ENCODE measurements at regions not wholly inside any gene's neighbourhood (a gene's known extent, or its start where the extent isn't known, plus 50 kb on each side); places are given as distances from the start of the nearest gene placed in this dataset.

DNA sequence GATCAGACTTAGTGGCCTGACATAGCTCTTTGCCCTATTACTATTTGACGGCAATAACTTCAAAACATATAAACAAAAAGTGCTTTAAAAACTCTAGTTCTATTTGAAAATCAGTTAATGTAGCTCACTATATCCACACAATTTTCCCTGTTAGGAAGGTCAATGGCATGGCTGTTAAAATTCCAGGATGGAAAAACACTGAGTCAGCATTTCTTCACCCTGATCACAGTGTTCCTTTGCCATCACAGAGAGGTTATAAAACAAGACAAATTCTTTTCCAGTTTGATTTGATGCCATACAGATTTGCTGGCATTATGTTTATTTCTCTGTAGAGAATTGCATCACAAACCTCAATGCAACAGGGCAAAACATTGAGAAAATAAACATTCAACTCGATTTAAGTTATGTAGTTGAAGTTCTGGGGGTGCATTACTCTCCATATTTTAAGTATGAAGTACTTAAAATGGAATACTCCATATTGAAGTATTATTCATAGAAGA lies 253.7 kb upstream of the HSF2 start:
- Histone ChIP-seq H3K4me3 (no peak overlapping the region), H3K27me3 (no peaks in the 10 kb centered on the region), H3K36me3 (no peaks in the 10 kb centered on the region), H3K4me1 (ENCODE audit: insufficient read depth) (no peaks in the 10 kb centered on the region), H3K27ac (no peak overlapping the region), H3K9me3 (no peaks in the 10 kb centered on the region)
- 75 to 93% (median 86%) methylated on average over 2 of the region's 2 CpGs for WGBS, 3 donors
- no peak for TF ChIP-seq EP300 (IDR thresholded peaks at IDR 0.05)
- no peak for TF ChIP-seq POLR2A (IDR thresholded peaks at IDR 0.05)
- TF ChIP-seq, protein P1, sequence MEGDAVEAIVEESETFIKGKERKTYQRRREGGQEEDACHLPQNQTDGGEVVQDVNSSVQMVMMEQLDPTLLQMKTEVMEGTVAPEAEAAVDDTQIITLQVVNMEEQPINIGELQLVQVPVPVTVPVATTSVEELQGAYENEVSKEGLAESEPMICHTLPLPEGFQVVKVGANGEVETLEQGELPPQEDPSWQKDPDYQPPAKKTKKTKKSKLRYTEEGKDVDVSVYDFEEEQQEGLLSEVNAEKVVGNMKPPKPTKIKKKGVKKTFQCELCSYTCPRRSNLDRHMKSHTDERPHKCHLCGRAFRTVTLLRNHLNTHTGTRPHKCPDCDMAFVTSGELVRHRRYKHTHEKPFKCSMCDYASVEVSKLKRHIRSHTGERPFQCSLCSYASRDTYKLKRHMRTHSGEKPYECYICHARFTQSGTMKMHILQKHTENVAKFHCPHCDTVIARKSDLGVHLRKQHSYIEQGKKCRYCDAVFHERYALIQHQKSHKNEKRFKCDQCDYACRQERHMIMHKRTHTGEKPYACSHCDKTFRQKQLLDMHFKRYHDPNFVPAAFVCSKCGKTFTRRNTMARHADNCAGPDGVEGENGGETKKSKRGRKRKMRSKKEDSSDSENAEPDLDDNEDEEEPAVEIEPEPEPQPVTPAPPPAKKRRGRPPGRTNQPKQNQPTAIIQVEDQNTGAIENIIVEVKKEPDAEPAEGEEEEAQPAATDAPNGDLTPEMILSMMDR (IDR thresholded peaks at IDR 0.05), result no peak
- DNase-seq, result no peak
- intact Hi-C loops (cut with DNase I), result no loop called here

DNA sequence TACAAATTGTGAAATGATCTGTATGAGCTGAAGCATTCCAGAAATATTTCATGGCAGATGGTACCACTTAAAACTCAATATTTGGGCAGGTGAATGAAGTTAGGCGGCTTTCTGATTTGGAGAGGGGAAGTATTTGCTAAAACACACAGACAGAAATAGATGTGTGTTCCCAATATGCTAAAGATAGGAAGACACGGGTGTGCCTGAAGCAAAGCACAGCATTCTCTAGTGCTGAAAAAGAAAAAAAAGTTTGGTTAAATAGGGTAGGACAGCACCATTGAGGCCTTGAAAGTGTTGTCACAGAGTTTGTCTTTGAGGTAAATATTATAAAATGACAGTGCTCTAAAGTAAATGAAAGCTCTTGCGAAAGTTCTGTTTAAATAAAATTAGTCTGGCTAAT lies 252.2 kb upstream of the HSF2 start:
- Histone ChIP-seq H3K4me1 (ENCODE audit: insufficient read depth) (no peaks in the 10 kb centered on the region), H3K9me3 (no peaks in the 10 kb centered on the region), H3K27ac (no peak overlapping the region), H3K4me3 (no peak overlapping the region), H3K36me3 (no peaks in the 10 kb centered on the region), H3K27me3 (no peaks in the 10 kb centered on the region)
- DNase-seq, result no peak
- intact Hi-C loops (cut with DNase I), result no loop called here
- TF ChIP-seq, protein P1 (IDR thresholded peaks at IDR 0.05), result no peak
- no peak for TF ChIP-seq EP300 (IDR thresholded peaks at IDR 0.05)
- TF ChIP-seq POLR2A (IDR thresholded peaks at IDR 0.05), result no peak
- WGBS, 3 donors, result 81 to 89% (median 85%) methylated on average over 3 of the region's 3 CpGs

DNA sequence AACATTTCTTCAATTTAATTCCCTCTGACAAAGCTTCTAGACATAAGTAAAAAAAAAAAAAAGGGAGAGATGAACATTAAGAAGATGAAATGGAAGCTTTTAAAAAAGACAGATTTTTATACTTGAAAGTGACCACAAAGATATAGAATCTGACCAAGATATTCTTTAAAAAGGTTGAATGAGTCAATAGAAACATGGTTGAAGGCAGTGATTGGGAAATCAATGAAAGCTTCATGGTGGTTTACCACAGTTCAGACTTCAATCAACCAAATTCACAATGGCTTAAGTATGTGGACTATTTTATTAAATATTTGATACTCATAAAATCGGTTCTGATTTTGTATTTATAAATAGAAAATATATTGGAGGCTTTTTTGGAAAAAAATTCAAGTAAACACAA lies 248.4 kb upstream of the HSF2 start:
- 27 to 47% (median 32%) methylated on average over 1 of the region's 1 CpG for WGBS, 3 donors
- Histone ChIP-seq H3K36me3 (no peaks in the 10 kb centered on the region), H3K9me3 (no peaks in the 10 kb centered on the region), H3K4me3 (no peak overlapping the region), H3K4me1 (ENCODE audit: insufficient read depth) (peaks cover 3% of the 10 kb centered on the region), H3K27me3 (no peaks in the 10 kb centered on the region), H3K27ac (no peak overlapping the region)
- no peak for DNase-seq
- intact Hi-C loops (cut with DNase I), result loop anchor here in 1 of 4 donors (5.0 kb wide), 1 partner anchor 1436 kb away; no protein-coding TSS in a partner anchor
- TF ChIP-seq POLR2A (IDR thresholded peaks at IDR 0.05), result no peak
- no peak for TF ChIP-seq EP300 (IDR thresholded peaks at IDR 0.05)
- TF ChIP-seq, protein P1 (IDR thresholded peaks at IDR 0.05), result no peak

DNA sequence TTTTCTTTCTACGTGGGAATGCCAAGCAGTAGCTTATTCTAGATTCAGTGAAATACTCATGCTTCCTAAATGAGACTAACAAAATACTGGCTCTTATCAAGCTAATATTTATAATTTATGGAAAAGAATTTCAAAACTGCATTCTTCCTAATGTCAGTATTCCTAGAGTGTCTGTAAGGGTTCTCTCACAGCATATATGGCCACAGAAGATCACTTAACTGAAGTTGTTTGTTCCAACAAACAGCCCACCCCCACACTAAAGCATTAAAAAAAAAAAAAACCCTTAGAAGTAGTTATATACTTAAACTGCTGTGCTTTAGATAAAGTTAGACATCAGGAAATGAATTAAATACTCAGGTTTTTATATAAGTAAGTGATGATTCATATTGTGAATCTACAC lies 247.7 kb upstream of the HSF2 start:
- peaks cover 3% of the 10 kb centered on the region for H3K4me1 ChIP-seq (ENCODE audit: insufficient read depth)
- no peak for DNase-seq
- H3K36me3 ChIP-seq, result no peaks in the 10 kb centered on the region
- intact Hi-C loops (cut with DNase I), result loop anchor here in 1 of 4 donors (5.0 kb wide), 1 partner anchor 1436 kb away; no protein-coding TSS in a partner anchor
- no peaks in the 10 kb centered on the region for H3K27me3 ChIP-seq
- H3K27ac ChIP-seq, result no peak overlapping the region
- no peaks in the 10 kb centered on the region for H3K9me3 ChIP-seq
- 11 to 20% (median 15%) methylated on average over 1 of the region's 1 CpG for WGBS, 3 donors
- no peak overlapping the region for H3K4me3 ChIP-seq
- TF ChIP-seq EP300 (IDR thresholded peaks at IDR 0.05), result no peak
- TF ChIP-seq, protein P1 (IDR thresholded peaks at IDR 0.05), result no peak
- no peak for TF ChIP-seq POLR2A (IDR thresholded peaks at IDR 0.05)

Measured in ovary (tissue), 7 donors.